NCI-H345 treated with DMSO at 0.1 percent for 48 hours (cell line): ENCODE measurements at regions not wholly inside any gene's neighbourhood (a gene's known extent, or its start where the extent isn't known, plus 50 kb on each side); places are given as distances from the start of the nearest gene placed in this dataset.

ENCODE experiments used
- DNase-seq: peaks from one replicate; lab custom pipeline; 2025; ENCODE audit not compliant: unreplicated experiment; lab: John Stamatoyannopoulos, UW

- DNase-seq = no peak
Observed at GRCh38 chr3:124234852-124235252, 242.9 kb upstream of the ROPN1 start.

- no peak for DNase-seq
Observed at GRCh38 chr3:124235446-124235845, 243.5 kb upstream of the ROPN1 start.

GRCh38 chr3:124243177-124243859 is 251.4 kb upstream of the ROPN1 start:
- DNase-seq = no peak

- no peak for DNase-seq
Observed at GRCh38 chr3:124246376-124246775, 254.5 kb upstream of the ROPN1 start.

- peak; percentile 16 for DNase-seq
Observed at GRCh38 chr3:124246949-124247348, 255.0 kb upstream of the ROPN1 start.

- no peak for DNase-seq
Observed at GRCh38 chr3:124248471-124249028, 256.6 kb upstream of the ROPN1 start.

GRCh38 chr3:124249038-124249437 is 257.1 kb upstream of the ROPN1 start:
- no peak for DNase-seq

- no peak for DNase-seq
Observed at GRCh38 chr3:124250053-124250452, 258.1 kb upstream of the ROPN1 start.

- DNase-seq = no peak
Observed at GRCh38 chr3:124256156-124256555, 264.2 kb upstream of the ROPN1 start.

GRCh38 chr3:124256599-124256998 is 264.7 kb upstream of the ROPN1 start:
- DNase-seq = no peak

- DNase-seq = no peak
Observed at GRCh38 chr3:124257336-124257864, 265.5 kb upstream of the ROPN1 start.

- no peak for DNase-seq
Observed at GRCh38 chr3:124258057-124258500, 266.2 kb upstream of the ROPN1 start.

- DNase-seq = no peak
Observed at GRCh38 chr3:124260206-124260915, 268.4 kb upstream of the ROPN1 start.

- DNase-seq = no peak
Observed at GRCh38 chr3:124261306-124261705, 269.4 kb upstream of the ROPN1 start.

- DNase-seq = no peak
Observed at GRCh38 chr3:124263168-124263567, 271.2 kb upstream of the ROPN1 start.

- DNase-seq = no peak
Observed at GRCh38 chr3:124264346-124264745, 272.4 kb upstream of the ROPN1 start.

- peak; percentile 84 for DNase-seq
Observed at GRCh38 chr3:124266487-124266886, 274.6 kb upstream of the ROPN1 start.

GRCh38 chr3:124267406-124267805 is 275.5 kb upstream of the ROPN1 start:
- DNase-seq = no peak

- DNase-seq = no peak
Observed at GRCh38 chr3:124268355-124268754, 276.4 kb upstream of the ROPN1 start.

GRCh38 chr3:124269619-124270018 is 277.7 kb upstream of the ROPN1 start:
- DNase-seq = no peak

- no peak for DNase-seq
Observed at GRCh38 chr3:124272605-124273151, 280.8 kb upstream of the ROPN1 start.

GRCh38 chr3:124273651-124274050 is 281.7 kb upstream of the ROPN1 start:
- DNase-seq = no peak
